GM19467 (cell line): ENCODE measurements at regions not wholly inside any gene's neighbourhood (a gene's known extent, or its start where the extent isn't known, plus 50 kb on each side); places are given as distances from the start of the nearest gene placed in this dataset.

Experiments used
- ATAC-seq: cut with Tn5 transposase; IDR thresholded peaks from one replicate; pipeline ENCODE4 v1.9.1; 2021; ENCODE audit warnings: mild to moderate bottlenecking, moderate library complexity; ENCODE audit not compliant: unreplicated experiment

DNA sequence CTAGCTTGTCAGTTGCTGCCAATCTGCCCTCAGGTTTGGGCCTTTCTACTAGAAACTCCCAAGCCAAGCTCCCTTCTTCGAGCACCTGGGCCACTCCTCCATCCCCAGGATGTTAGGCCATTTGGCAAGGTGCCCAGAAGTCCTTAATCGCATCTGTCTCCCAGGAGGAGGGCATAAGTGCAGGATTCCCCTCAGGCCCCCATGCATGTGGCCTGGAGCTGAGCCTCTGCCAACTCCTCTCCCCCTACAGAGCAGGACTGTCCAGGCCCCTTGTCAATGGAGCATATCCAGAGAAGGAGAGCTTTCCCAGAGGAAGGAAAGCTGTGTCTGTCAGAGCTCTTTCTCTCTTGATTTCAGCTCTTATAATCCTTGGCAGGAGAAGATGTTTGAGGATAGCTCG lies 182.6 kb upstream of the ROPN1 start:
- ATAC-seq = no peak

DNA sequence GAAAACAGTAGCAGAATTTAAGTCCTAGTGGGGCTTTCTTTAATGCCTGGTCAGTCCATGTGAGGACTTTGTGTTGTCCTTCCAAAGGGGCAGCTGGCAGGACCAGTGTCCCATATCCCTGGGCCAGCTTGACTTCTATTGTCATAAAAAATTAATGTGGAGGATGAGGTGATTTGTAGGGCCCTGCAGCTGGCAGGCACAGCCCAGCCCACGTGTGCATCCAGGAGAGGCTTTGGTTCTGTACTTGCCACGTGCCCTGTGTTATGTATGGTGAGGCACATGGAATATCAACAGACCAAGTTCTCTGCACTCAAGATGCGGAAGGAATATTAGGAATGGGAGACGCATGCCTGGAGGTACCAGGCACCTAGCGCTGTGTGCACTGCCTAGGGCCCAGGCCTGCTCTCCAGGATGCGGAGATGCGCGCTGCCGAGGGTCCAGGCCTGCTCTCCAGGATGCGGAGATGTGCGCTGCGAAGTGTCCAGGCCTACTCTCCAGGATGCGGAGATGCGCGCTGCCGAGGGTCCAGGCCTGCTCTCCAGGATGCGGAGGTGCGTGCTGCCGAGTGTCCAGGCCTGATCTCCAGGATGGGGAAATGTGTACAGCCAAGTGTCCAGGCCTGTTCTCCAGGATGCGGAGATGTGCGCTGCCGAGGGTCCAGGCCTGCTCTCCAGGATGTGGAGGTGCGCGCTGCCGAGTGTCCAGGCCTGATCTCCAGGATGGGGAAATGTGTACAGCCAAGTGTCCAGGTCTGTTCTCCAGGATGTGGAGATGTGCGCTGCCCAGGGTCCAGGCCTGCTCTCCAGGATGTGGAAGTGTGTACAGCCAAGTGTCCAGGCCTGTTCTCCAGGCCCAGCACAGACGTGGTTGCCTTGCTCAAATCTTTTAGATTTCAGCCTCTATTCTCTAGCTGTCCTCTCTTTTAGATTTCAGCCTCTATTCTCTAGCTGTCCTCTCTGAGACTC lies 183.3 kb upstream of the ROPN1 start:
- no peak for ATAC-seq

DNA sequence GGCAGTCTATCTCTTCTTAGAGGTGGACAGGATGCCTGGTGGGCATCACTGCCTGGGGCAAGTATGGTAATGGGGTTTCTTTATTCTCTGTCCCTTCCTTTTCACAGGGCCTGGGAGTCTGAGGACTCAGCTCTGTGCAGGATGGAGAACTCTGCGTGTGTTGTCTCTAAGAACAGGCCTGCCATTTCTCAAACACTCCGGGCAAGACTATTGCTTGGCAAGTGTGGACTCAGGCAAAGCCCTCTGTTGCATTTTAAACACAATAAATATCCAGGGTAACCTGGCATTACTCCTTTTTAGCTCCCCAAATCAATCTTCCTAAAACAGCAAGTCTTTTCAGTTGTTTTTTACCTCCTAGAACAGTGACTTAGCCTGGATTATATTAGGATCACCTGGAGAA lies 185.1 kb upstream of the ROPN1 start:
- no peak for ATAC-seq

DNA sequence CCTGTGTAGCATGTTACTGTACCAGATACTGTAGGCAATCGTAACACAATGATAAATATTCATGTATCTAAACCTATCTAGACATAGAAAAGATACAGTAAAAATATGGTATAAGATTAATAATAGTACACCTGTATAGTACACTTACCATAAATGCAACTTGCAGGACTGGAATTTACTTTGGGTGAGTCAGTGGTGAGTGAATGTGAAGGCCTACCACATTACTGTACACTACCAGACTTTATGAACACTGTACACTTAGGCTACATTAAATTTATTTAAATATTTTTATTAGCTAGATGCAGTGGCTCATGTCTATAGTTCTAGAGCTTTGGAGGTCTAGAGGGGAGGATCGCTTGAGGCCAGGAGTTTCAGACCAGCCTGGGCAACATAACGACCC lies 186.6 kb upstream of the ROPN1 start:
- no peak for ATAC-seq

DNA sequence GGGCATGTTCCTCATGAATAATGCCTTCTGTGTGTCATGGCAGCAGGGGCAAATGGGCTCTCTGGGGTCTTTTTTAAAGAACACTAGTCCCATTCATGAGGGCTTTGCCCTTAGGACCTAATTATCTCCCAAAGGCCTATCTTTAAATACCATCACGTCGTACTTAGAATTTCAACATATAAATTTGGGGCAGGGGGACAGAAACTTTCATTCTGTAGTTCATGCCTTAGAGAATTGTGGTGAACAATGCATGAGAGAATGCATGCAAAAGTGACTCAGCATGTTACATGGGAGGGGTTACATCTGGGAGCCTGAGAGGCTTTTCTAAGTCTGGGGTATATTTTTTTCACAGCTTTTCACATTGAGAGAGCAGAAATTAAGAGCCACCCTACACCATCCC lies 208.5 kb upstream of the ROPN1 start:
- no peak for ATAC-seq

DNA sequence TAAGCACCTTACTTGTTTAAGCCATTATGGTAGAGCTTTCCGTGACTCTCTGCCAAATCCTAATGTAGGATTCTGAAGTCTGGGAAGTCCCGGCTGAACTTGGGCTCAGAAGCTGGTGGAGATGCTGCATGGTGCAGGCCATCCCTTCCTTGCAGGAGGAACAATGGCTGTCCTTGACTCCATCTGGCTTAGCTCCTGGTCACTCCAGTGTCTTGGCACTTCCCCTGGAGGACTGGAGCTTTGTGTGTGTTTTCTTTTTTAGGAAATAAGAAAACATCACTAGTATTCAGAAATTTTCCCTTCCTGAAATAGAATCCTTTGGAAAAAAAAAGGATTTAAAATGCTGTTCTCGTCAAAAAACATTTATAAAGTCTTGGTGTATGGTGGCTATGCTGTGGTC lies 209.3 kb upstream of the ROPN1 start:
- ATAC-seq = no peak

DNA sequence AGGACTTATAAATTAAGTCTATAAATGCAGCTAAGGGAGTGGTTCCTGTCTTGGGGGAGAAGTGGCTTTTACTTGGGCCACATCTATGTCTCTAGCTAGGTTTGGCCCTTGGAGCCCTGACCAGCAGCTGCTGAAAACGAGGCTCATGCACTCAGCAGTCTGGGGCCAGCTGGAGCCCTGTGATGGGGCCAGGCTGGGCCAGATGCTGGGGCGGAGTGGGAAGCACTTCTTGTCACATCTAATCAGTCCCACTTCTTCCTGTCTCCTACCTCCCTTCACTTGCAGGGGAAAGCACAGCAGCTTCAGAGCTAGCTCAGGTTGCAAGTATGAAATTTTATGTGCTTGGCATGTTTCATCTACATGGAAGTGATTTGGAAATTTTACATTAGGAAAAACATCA lies 209.9 kb upstream of the ROPN1 start:
- ATAC-seq = no peak

DNA sequence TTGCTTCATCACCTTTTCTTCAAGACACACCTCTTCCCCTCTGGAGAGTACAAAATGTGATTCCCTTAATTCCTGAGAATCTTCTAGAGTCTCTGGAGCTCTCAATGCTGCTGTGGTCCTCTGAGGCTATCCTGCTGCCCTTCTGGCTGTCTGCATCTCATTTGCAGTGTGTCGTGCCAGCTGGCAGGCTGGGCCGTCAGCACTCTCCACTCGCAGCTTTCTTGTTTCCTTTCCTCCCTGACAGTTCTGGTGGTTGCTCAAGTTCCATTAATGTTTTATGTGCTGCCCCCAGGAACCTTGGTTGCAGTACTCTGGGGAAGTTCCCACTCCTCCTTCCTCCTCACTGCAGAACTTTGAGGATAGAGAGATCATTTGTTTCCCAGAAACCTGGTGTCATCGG lies 210.8 kb upstream of the ROPN1 start:
- ATAC-seq = no peak

DNA sequence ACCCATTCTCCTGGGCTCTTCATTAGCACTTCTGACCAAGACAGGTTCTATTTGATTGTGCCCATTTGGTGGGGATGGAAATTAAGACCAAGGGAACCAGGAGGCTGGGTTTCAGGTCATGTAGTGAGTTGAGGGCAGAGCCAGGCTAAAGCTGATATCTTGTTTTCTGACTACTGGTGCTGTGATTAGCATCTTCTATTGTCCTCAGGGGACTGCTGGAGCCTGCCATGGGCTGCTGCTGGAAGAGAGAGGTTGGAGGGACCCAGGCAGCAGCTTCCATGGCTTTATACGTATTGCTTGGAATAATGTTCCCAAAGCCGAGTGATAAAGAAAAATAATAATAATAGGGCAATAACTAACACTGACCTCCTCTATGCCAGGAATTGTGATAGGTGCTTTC lies 211.4 kb upstream of the ROPN1 start:
- no peak for ATAC-seq

DNA sequence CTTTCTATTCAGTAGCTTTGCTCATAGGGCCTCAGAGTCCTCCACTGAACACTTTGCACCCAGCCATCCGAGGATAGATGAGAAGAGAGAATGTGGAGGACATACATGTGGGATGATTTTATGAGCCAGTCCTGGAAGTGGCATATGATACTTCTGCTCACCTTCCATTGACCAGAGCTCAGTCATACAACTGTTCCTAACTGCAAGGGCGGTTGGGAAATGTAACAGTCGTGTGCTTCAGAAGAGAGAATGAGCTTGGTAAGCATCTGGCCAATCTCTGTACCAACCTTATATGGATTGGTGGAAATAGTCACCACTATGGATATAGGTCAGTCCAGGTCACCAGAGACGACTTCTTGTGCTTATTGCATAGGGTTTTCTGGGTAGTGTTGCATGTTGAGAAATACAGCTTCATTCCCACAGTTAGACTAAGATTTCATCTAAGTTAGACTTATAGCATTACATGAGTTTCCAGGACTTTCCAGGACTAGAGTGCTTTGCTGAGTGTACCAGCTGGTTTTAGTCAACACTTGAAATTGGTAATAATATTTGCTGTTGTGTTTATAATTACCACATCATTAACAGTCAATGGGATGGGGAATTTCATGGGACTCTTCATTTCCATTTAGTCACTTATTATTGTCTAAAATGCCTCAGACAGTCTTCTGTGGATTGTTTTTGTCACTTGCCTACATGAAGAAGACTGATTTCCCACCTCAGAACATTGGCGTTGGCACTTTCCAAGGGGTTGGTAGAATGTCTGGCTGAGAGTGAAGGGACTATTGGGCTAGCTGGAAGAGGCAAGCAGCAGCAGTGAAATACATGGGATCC lies 214.5 kb upstream of the ROPN1 start:
- ATAC-seq = no peak

DNA sequence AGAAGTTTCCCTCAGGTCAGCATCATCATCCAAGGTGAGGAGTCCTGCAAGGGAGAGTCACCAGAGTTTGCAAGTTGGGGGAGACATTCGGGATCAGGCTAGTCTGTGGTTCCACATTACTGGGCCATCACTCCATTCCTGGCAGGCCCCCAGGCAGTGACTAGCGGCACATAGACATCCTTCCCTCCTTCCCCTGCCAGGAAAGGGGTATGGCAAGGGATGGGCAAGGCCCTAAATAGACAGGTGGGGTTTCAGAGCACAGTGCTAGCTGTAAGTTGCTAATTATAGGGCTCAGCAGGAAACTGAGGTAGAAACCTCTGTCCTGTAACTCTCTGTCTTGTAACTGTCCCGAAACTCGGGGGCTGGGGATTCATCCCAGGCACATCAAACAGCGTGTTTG lies 215.2 kb upstream of the ROPN1 start:
- ATAC-seq = no peak

DNA sequence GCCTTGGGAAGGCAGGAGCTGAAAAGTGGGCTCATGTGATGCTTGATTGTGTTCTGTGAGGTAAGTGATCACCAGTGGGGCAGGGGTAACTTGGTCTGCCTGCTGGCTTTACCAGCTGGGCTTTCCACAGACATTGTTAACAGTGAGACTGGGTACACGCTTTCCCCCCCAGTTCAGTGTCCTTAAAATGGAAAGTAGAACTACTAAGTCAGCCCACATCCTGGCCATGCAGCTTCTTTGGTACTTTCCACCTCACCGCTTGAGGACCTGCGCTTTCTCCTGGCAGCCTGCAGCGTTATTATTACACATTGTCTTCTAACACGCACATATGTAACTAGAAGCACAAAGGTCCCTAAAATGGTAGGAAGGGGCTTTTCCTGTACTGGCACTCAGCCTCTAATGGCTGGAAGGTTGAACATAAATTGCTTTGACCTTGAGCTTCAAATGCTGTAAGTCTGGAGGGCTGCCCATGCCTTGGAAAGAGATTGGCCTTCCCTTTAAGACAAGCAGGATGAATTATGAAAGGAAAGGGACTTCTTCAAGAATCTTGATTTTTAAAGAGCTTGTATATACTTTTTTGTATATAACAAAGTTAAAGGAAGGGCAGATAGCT lies 216.1 kb upstream of the ROPN1 start:
- ATAC-seq = no peak

DNA sequence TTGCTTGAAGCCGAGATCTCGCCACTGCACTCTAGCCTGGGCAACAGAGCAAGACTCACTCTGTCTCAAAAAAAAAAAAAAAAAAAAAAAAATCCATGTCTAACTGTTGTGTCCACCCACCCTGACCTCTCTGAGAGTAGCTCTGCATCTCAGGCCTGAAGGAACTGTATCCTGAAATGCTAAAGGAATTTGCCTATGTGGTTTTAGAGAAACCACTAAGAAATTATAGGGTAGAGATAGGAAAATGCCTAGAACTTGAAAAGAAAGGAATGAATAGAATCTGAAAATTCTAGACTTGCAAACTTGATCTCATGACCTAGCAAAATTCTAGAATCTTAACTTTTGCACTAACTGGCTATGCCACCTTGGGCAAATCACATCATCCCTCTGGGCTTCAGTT lies 217.5 kb upstream of the ROPN1 start:
- ATAC-seq = no peak

DNA sequence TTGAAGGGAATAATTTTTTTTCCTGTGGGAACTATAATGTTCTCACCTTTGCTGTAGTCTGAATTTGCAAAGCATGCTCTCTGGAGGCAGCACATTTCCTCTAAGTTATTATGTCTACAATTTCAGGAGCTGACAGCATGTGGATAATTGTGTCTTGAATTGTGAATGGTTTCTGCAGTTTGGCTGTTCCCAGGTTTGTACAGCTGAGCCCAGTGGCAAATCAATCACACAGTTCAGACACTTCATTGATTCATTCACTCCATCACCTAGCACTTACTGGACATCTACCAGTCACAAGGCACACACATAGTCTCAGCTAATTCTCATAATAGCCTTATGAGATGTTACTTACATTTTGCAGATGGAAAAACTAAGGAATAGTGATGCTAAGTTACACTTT lies 219.0 kb upstream of the ROPN1 start:
- ATAC-seq = no peak

DNA sequence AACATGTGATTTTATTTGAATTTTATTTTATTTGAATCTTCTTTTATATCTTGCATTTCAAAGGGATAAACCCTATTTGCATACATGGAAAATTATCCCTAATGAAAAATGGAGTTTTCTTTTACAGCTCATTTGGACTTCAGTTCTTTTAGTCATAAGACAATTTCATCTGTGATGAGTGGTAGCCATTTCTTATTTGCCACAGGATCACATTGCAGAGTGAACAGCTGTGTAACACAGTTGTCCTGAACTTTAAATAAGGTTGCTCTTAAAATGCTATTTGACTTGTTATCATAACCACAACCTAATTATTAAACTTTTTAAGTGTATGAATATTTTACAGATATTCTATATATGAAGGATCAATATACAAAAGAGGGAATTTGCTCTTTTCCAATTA lies 221.7 kb upstream of the ROPN1 start:
- ATAC-seq = no peak

DNA sequence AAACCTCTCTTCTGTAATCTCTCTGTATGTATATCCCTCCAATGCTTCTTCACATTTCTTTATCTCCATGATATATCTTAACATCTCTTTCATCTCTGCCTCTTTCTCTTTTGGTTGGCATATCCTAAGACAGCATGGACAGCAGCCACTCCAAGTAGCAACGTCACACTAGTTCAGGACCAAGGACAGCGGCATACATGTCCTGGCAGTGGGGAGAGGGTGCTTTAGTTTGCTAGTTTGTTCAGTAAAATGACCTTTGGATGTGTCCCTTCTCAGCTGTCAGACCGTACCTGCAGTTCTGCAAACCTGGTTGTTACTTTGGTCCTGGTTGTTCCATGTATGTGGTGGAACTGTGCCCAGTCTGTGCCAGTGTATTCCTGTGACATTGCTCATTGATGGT lies 225.6 kb upstream of the ROPN1 start:
- no peak for ATAC-seq

DNA sequence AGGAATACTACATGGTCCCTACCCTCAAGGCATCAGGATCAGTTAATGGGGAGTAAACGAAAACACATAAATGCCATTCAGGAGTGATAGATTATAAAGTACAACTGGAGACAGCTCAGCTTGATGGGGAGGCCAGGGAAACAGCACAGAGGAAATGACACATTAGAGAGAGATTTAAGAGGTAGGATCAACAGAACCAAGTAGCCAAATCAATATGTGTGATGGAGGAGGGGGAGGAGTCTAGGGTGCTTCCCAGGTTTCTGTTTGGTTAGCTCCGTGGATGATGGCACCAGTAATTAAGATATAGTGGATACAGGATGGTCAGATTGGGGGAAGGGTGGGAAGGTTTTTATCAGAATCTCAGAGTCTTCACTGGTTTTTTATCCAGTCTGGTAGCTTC lies 229.5 kb upstream of the ROPN1 start:
- ATAC-seq = no peak

DNA sequence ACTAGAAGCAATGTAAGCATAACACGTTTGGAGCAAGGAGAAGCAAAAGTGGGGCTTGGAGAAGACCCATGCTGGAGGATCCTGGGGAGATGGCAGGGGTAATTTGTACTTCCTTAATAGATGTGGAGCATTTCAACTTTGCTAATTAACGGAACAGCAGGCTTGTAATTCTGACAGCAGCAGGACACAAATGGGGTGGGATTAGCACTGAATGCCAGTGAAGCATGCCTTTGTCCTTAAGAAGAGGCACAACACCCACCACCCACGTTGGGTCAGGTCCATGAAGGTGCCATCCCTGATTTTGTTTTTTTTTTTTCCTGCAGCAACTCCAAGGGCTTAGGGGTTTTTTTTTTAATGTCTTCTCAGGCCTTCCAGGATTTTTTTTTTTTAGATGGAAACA lies 231.9 kb upstream of the ROPN1 start:
- ATAC-seq = no peak

DNA sequence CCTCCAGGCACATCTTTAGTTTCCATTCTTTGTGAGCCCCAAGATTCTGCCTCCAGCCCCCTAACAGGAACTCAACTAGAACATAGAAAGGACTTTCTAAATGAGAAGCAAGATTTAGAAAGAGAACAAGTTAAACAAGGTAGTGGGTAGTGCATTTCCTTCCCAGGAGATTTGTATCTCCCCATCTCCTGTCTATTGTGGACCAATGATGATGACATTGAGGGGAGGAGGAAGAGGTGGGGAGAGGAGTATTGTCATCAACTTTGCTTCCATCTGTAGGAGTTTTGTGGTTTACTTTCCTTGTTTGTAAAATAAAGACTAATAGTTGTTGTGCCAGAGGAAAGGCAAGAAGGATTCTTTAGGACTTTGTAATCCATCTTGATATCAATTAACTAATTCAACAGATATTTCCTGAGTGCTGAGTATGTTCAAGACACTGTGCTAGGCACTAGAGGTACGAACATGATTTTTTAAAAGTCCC lies 235.3 kb upstream of the ROPN1 start:
- no peak for ATAC-seq

DNA sequence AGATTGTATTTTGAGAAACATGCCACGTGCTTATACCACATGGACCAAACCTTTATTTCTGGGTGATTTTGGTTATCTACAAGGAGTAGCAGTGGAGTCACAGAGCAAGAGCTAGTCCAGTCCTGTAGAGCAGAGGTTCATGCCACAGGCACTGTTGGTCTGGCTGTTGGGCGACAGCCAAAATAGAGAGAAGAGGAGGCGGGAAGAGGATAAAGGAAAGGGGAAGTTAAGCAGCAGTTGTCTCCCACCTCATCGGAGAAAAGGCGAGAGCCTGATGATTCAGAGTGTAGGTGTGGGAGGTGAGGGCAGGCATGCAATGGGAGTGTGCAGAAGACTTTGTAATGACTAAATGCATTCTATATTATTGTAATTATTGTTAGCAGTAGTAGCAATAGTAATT lies 237.5 kb upstream of the ROPN1 start:
- no peak for ATAC-seq

DNA sequence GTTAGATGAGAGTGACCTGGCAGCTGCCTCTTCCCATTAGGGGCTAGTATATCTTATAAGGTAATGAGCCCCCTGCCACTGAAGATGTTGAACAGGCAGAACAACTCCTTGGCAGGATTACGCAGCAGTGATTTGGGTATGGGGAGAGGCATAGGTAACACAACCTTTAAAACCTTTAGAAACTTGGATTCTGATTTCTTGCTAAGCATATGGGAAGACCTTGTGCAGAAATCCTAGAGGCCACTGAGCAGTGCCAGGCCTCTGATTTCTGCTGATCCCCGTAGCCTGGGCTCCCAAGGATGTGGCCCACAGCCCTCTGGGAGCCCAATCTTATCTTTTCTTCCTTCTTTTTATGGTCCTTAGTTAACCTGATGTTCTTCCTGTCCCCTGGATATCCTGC lies 237.9 kb upstream of the ROPN1 start:
- no peak for ATAC-seq

DNA sequence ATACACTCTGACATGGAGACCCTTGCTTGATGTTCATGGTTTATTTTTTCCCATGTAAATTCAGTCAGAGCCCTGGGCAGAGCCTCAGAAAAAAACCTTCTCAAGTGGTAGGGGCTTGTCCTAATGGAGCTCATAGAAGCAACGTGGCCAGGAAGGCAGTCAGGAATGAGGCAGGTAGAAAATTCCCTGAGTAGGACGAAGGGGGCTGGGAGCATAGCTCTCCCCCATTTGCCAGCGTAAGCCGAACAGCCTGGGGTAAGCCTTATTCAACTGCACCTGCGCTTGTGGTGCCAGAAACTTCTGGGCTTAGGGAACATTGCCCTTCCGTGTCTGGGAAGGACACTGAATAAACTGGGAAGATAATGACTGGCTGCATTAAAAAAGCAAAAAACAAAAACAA lies 238.5 kb upstream of the ROPN1 start:
- no peak for ATAC-seq
